ENCODE measurements at regions not wholly inside any gene's neighbourhood (a gene's known extent, or its start where the extent isn't known, plus 50 kb on each side); places are given as distances from the start of the nearest gene placed in this dataset.

DNA sequence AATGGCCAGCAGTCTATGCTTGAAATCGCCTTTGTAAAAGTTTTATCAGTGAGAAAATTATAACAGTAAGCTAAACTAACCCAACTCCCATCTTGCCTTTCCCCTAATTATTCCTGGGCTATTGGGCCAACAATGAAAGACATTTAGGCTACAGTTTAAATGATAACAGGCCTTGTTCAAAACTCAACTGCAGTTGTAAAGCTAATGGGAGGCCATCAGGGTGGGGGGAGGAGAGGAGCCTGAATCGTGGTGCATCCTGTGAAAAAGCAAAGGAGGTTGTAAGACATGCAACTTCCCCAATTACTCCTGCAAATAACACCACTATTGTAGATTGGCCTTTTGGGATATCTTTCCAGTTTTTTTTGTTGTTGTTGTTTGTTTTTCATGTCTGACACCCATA is 53.8 kb downstream of the ACTL7B start:
- Histone ChIP-seq H3K27me3 (ENCODE audit: control insufficient read depth in 2 of 2, insufficient read depth in 2 of 2, low read length in 2 of 2) (peaks cover 0 to under 1% of the 10 kb centered on the region in 2 experiments), H3K9ac (replicated peaks; ENCODE audit: extremely low read depth, insufficient read depth, low read length) (no peak overlapping the region), H3K4me3 (replicated peaks in 1 of 3; ENCODE audit: insufficient read depth in 1 of 3, low read depth in 1 of 3, low read length in 3 of 3) (no peak overlapping the region), H3K9me1 (replicated peaks; ENCODE audit: control insufficient read depth, extremely low read depth, insufficient read depth, low read length) (no peaks in the 10 kb centered on the region), H3K36me3 (ENCODE audit: control insufficient read depth in 2 of 2, extremely low read depth in 1 of 2, insufficient read depth in 2 of 2, low read length in 2 of 2) (no peaks in the 10 kb centered on the region), H3K27ac (ENCODE audit: insufficient read depth, low read depth, low read length) (no peak overlapping the region), H3K79me2 (ENCODE audit: control insufficient read depth, insufficient read depth, low read length) (no peaks in the 10 kb centered on the region), H4K20me1 (replicated peaks; ENCODE audit: control insufficient read depth, extremely low read depth, insufficient read depth, low read length) (no peaks in the 10 kb centered on the region), H2AFZ (ENCODE audit: low read depth, low read length) (no peak overlapping the region), H3K4me2 (ENCODE audit: insufficient read depth, low read length) (no peak overlapping the region), H3K4me1 (ENCODE audit: control insufficient read depth, extremely low read depth, insufficient read depth, low read length) (no peaks in the 10 kb centered on the region), H3K9me3 (replicated peaks; ENCODE audit: control insufficient read depth, insufficient read depth, low read length) (no peaks in the 10 kb centered on the region)
- DNase-seq (ENCODE audit: low read depth, low spot score) = no peak
- ChIA-PET POLR2A (no interaction called here), CTCF (interaction anchor here (1.0 to 2.0 kb wide), 3 partner anchors 12 to 1377 kb away, joined by 4 to 5 read pairs (median 5); no protein-coding TSS in a partner anchor)
- FAIRE-seq = no peak
- dilution Hi-C loops (cut with MboI; ENCODE audit: extremely low pct_ligation_motif_present, low sequenced_read_pairs) = no loop called here
- no TSS peak for BruUV-seq (replicated peaks)
- intact Hi-C loops (cut with micrococcal nuclease) = no loop called here
- TF ChIP-seq, protein P1, sequence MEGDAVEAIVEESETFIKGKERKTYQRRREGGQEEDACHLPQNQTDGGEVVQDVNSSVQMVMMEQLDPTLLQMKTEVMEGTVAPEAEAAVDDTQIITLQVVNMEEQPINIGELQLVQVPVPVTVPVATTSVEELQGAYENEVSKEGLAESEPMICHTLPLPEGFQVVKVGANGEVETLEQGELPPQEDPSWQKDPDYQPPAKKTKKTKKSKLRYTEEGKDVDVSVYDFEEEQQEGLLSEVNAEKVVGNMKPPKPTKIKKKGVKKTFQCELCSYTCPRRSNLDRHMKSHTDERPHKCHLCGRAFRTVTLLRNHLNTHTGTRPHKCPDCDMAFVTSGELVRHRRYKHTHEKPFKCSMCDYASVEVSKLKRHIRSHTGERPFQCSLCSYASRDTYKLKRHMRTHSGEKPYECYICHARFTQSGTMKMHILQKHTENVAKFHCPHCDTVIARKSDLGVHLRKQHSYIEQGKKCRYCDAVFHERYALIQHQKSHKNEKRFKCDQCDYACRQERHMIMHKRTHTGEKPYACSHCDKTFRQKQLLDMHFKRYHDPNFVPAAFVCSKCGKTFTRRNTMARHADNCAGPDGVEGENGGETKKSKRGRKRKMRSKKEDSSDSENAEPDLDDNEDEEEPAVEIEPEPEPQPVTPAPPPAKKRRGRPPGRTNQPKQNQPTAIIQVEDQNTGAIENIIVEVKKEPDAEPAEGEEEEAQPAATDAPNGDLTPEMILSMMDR (IDR thresholded peaks at IDR 0.05; ENCODE audit: extremely low read depth in 1 of 2, insufficient read depth in 1 of 2, low read depth in 1 of 2, low read length in 2 of 2) = no peak
- TF ChIP-seq POLR2AphosphoS5 (IDR thresholded peaks at IDR 0.05; ENCODE audit: insufficient read depth, low read depth, low read length) (no peak), FOS (IDR thresholded peaks at IDR 0.05; ENCODE audit: borderline replicate concordance, insufficient read depth, low read length) (no peak), JUN (IDR thresholded peaks at IDR 0.05; ENCODE audit: borderline replicate concordance, insufficient read depth, insufficient read length, low read depth) (no peak), POLR2A (IDR thresholded peaks at IDR 0.05; ENCODE audit: low read depth, low read length) (no peak), EZH2 (IDR thresholded peaks at IDR 0.05; ENCODE audit: borderline replicate concordance, low read depth, low read length, severe bottlenecking) (no peak), GATA2 (IDR thresholded peaks at IDR 0.05; ENCODE audit: insufficient read depth, insufficient read length, low read depth, low read length) (no peak), MYC (IDR thresholded peaks at IDR 0.05; ENCODE audit: low read depth, low read length) (no peak)
- TF ChIP-seq, protein P2, sequence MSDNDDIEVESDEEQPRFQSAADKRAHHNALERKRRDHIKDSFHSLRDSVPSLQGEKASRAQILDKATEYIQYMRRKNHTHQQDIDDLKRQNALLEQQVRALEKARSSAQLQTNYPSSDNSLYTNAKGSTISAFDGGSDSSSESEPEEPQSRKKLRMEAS (IDR thresholded peaks at IDR 0.05; ENCODE audit: insufficient read depth, insufficient read length) = no peak

All from endothelial cell of umbilical vein (primary cell).